NB4 (cell line): ENCODE measurements at regions not wholly inside any gene's neighbourhood (a gene's known extent, or its start where the extent isn't known, plus 50 kb on each side); places are given as distances from the start of the nearest gene placed in this dataset.

Source experiments
- CTCF ChIP-seq: IDR thresholded peaks from one replicate; pipeline ENCODE4 v1.5.1; 2012; ENCODE audit warnings: low read depth, low read length
- POLR2A ChIP-seq: IDR thresholded peaks from 2 replicates; pipeline ENCODE4 v1.6.1; 2011; ENCODE audit warnings: mild to moderate bottlenecking; ENCODE audit not compliant: insufficient read length; ENCODE audit errors: extremely low read depth

DNA sequence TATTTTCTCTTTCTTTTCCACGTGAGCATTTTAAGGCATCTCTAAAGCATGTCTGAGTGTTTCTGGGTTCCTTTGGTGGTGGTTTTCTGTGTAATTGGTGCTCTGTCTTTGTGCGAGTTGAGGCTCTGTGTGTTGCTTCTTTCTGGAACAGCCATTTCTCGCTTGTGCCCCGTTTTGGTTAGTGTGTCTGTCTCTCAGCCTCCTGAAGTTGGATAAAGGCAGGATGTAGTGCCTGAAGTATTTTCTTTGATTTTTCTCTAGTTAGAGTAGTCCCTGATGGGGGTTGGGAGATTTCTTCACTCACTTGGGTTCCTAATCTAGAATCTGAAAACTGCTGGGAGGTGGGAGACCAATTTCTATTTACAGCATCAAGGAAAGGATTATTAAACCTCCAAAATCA lies 129.7 kb upstream of the TMEM161B start:
- TF ChIP-seq CTCF: no peak
- TF ChIP-seq POLR2A: no peak
